CD4-positive, alpha-beta T cell treated with Interleukin-15 for 1 hour (primary cell): ENCODE measurements at regions not wholly inside any gene's neighbourhood (a gene's known extent, or its start where the extent isn't known, plus 50 kb on each side); places are given as distances from the start of the nearest gene placed in this dataset.
"Not testable (repeated sequence)": the region's sequence is repeated elsewhere in the genome, so short reads cannot be mapped to it uniquely, and the experiment has no call there.

Experiments
- DNase-seq: peaks from one replicate; pipeline ENCODE4 v3.0.0-alpha.2; 2020

DNA sequence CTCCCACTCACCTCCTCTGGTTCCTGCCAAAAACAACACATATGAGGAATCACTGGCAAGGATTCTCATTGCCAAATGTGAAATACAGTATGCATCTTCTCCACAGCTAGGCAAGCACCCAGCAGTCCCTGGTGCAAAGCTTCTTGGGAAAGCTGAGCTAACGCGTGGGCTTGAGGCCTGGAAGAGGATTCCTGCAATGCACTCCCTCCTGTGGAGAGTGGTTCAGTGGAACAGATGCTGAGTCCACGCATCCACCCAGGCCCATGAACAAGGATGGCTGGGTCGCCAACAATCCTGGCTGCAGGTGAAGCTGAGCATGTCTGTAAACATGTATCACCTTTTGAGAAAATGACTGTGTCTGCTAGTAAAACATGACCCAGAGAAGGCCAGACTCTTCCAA is 113.2 kb upstream of the CHST15 start:
- no peak for DNase-seq

DNA sequence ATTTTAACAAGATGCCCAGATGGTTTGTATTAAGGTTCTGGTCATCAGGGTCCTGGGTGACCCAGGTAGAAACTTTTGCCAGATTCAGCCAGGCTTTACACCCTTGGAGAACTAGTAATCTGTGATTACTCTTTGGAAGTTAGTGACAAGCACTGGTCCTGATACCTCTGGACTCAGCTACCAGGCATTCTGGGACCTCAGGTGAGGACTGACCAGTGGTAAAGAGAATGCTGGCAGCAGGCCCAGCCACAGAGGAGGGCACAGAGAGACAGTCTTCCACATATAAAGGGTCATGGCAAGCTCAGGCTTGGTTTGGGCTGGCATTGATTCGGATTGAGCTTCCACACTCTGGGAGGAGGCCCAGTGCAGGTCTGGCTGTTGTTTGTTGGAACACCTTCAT is 112.0 kb upstream of the CHST15 start:
- no peak for DNase-seq

DNA sequence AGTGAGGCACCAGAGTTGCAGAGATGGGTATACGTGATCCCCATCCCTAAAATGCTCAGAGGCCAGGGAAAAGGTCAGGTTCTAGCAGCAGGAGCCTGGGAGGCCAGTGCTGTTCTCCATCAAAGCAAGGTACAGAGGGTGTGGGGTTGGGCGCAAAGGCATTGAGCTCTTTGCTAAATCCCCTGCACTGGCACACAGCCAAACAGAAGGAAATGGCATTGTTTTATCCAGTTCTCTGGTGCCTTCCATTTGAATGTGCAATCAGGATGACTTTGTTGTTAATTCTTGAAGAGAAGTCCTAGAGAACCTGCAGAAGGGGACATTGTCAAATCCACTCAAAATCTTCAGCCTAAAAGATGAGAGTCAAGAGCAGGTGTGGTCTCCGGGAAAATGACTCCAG is 111.3 kb upstream of the CHST15 start:
- no peak for DNase-seq

DNA sequence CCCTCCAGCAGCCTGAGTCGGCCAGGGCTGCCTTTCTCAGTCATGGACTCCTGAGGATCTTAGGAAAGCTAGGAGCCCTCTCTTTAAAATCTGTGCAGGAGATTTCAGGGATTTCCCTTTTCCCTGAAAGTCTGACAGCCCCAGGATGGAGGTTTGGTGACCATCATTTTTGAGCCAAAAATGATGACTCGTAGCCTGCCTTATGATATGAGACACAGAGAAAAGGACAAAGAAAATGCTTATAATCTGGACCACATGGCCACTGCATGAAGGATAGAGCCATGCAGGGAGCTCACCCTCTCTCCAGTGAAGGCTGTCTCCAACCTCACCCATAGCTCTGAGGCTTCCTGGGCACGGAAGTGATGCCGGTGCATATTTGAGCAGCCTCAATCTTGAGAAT is 106.6 kb upstream of the CHST15 start:
- no peak for DNase-seq

DNA sequence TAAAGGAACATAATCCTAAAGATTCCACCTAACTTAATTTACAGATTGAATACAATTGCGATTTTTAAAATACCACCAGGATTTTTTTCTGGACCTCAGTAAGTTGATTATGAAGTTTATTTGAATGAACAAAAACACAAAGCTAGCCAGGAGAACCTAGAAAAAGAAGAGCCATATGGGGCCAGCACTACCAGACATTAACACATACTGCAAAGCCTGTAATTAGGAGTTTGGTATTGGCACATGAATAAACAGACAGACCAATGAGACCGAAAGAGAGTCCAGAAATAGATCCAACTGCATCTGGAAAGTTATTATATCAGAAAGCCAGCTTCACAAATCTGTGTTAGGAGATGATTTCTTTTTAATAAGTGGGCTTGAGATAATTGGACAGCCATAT is 105.5 kb upstream of the CHST15 start:
- no peak for DNase-seq

DNA sequence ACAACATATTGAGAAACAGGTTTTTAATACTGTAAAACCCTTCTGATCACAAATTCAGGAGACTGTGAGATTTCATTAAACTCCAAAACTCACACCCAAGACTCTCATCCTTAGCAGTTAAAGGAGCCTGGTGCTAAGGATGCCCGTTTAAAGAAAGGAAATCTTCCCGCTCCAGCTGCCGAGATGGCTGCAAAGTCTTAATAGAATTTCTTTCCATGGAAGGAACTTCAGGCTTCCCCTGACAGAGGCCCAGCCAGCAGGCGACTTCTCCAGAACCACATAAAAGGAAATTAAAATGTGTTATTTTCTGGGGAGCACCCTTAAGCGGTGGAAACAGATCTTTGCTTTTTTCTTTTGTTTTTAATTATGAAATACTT is 104.7 kb upstream of the CHST15 start:
- DNase-seq, result no peak

DNA sequence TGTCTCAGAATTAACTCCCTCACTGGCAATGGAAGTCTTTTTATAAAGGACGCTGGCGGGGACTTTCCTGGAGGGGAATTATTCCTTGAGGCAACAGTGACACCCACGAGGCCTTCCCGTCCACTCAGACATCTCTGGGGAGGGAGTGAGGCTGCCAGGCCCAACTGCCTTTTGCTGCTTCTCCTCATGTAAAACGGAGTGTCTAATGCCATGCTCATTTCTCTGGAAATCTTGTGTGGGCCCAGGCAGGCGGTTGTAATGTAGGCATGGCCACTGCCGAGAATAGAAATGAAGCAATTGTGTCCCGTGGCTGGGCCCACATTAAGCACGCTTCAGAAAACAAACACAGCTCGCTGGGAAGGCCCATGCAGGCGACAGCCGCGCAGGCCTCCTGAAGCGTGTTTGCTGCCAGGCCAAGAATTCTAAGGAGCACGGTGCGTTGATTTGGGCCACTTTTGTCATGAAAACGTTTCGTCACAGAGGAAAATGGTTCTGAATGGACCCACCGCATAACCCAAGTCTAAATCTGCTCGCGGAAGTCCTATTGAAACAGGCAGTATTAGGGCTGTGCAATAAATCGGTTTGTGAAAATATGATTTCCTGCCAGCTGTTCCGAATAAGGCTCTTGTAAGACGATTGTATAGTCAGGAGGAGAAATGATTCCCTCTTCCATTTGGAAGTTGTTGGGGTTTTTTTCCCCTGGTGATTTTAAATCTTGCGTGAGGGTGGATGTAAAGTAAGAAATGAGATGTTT is 104.2 kb upstream of the CHST15 start:
- DNase-seq, result no peak

DNA sequence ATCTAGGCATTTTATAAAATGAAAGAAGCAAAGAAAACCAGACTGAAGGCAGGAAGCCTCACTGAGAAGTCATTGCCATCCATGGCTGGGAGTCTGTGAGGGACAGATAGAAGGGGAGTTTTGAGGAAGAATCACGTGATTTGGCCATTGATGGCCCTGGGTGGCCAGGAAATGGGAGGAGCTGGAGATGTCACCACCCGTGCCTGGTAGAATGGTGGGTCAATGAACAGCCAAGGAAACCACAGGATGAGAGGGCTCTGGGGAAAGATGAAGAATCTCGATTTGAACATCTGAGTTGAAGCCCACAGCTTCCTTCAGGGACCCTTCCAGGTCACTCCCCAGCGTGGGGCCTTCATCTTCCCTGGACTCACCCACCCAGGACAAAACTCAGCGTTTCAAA is 103.3 kb upstream of the CHST15 start:
- DNase-seq, result no peak

DNA sequence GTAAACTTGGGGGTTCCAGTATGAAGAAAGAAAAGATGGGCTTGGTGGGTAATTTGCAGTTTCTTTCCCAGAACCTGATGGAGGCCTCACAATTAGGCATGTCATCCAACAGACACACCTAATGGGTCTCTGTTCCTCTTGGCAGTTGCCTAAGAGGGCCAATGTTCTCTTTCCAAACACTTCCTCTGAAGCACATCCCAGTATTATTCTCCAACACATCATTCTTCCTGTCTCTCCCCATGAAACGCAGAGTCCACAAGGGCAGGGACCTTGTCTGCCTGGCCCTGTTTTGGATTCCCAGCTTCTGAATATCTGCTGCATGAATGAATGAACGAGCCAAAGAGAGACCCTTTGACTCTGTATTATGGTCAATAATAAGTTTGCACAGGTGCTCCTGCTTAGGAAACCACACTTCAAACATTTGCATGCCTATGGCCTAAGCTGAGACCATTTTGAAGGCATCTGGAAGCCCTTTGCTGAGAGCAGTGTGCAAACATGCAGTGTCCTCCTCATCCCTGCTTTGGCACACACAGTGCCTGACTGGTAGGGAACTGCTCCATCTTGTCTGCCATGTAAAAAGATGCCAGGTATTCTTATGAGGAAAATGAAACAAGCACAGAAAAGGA is 100.9 kb upstream of the CHST15 start:
- no peak for DNase-seq

DNA sequence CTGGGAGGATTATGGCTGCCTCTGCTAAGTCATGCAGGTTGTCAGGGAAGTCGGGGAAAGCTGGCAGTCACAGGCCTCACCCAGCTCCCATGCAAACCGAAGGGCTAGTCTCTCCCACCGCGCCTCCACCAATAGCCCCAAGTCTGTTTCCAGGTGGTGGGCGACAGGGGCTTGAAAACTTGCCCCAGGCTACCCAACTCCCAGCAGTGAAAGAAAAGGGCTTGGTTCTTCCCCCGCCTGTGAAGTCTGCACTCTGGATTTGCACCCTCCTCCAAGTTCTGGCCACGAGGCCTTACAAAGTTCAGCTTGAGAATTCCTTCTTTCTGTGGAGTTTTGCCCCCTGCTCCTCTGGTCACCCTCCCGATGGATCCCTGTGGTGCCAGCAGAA is 99.9 kb upstream of the CHST15 start:
- no peak for DNase-seq

DNA sequence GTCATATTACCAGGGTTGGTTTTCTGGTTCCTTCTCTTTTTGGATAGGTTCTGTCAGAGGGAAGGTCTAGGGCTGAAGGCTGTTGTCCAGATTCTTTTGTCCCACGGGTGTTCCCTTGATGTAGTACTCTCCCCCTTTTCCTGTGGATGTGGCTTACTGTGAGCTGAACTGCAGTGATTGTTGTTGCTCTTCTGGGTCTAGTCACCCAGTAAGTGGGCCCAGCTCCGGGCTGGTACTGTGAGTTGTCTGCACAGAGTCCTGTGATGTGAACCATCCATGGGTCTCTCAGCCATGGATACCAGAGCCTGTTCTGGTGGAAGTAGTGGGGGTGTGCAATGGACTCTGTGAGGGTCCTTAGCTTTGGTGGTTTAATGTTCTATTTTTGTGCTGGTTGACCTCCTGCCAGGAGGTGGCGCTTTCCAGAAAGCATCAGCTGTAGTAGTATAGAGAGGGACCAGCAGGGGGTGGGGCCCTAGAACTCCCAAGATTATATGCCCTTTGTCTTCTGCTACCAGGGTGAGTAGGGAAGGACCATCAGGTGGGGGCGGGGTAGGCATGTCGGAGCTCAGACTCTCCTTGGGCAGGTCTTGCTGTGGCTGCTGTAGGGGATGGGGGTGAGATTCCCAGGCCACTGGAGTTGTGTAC is 99.4 kb upstream of the CHST15 start:
- DNase-seq, result not testable (repeated sequence)

DNA sequence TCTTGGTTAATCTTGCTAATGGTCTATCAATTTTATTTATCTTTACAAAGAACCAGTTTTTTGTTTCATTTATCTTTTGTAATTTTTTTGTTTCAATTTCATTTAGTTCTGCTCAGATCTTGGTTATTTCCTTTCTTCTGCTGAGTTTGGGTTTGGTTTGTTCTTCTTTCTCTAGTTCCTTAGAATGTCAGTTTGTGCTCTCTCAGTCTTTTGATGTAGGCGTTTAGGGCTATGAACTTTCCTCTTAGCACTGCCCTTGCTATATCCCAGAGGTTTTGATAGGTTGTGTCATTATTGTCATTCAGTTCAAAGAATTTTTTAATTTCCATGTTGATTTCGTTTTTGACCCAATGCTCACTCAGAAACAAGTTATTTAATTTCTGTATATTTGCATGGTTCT is 97.1 kb upstream of the CHST15 start:
- not testable (repeated sequence) for DNase-seq

DNA sequence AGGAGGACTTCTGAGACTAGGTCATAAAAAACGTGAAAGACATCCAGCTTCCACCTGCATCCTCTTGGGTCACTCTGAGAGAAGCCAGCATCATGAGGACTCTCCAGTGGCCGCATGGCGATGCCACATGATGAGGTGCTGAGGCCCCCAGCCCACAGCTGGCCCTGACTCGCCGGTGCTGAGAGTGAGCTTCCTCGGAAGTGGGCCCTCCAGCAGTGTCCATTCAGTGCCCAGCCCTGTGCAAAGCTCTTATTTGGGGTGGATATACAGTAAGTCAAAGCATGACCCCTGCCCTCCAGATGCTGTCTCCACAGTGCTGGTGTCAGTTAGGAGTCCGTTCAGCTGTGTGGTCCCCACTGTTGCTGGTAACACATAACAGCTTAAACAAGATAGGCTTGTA is 93.6 kb upstream of the CHST15 start:
- DNase-seq, result no peak

DNA sequence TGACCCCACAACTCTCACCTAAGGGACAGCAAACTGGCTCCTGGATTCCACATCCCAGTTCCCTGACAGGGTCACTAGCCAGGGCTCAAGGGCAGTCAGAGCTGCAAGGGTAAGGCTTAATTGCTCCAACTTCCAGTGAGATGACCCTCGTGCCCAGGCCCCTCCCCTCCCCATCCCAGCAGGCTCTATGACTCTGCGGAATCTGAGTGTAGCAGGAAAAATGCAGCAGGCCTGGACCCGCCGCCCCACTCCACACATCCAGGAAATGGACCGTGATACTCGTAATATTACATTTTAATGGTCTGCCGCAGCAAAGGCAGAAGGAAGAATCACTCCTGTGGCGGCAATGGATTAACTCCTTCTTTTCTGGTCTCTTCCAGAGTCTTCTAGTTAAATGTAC is 91.7 kb upstream of the CHST15 start:
- DNase-seq, result no peak

DNA sequence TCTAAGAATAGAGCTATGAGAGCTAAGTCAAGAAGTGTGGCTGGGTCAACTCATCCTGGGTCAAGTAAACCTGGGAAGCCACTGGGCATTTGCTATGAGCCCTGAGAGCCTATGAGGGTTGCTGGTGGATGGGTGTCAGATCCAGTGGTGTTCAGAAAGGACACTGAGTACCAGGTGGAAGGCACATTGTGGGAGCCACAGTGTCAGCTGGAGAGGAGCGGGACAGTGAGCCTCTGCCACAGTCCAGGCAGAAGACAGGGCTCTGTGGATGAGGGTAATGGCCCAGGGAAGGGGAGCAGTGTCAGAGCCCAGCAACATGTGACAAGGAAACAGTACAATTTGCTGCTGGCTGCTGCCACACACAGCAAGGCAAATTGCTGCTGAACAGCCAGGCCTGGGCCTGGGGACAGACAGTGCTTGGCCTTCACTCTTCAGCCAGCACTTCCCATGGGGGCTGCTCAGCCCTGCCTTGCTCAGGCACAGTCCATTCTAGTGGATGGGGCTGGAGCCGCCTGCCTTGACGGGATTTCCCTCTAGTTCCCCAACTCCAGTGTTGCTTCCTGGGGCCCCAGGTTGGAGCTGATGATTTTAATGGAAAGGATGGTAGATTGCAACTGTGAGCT is 90.9 kb upstream of the CHST15 start:
- DNase-seq, result no peak

DNA sequence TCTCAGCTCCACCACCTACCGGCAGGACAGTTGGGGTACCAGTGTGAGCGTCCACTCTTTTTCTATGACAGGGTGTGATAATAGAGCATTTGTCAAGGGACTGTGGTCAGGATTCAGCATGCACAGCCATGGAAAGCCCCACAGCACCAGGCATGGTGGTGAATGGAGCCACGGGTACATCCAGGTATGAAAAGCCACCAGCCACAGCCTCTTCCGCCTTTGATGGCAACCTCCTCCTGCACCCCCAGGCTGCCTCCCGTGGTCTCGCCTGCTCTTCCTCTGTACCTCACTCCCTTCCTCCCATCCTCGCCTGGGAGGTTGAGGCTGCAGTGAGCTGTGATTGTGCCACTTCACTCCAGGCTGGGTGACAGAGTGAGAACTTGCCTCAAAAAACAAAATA is 90.2 kb upstream of the CHST15 start:
- no peak for DNase-seq

DNA sequence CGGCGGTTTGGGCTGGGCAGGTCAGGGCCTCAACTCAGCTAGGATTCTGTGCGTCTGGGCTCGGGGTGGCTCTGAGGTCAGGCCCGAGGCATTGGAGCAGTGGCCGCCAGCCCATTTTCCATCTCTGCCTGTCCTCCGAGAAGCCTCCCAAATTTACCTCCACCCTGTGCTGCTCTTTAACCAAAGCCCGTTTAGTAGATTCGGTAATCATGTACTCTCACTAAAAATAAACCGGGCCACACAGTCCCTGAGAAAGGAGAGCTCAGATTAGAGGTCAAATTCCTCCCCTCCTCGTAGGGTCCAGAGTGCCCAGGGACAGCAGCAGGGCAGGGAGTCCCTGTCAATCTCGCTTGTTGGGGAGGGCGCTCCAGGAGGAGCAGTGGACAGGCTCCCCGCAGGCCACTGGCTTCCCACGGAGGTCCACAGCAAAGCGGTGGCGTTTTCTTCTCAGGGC is 88.7 kb upstream of the CHST15 start:
- no peak for DNase-seq

DNA sequence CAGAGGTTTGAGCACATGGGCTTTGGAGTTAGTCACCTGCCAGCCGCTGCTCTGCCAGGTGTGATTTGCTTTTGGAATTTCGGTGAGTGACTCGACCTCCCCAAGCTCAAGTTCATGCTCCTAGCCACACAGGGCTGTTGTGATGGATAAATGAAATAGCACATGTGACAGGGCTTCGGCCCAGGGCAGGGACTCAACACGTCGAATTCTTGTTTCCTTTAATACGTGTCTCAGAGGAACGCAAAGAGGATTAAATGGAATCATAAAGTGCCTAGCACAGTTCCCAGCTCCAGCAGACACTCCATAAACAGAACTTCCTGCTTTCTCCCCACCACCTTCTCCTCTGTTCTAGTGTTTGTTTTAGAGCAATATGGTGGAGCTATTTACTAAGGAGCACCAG is 88.3 kb upstream of the CHST15 start:
- no peak for DNase-seq

DNA sequence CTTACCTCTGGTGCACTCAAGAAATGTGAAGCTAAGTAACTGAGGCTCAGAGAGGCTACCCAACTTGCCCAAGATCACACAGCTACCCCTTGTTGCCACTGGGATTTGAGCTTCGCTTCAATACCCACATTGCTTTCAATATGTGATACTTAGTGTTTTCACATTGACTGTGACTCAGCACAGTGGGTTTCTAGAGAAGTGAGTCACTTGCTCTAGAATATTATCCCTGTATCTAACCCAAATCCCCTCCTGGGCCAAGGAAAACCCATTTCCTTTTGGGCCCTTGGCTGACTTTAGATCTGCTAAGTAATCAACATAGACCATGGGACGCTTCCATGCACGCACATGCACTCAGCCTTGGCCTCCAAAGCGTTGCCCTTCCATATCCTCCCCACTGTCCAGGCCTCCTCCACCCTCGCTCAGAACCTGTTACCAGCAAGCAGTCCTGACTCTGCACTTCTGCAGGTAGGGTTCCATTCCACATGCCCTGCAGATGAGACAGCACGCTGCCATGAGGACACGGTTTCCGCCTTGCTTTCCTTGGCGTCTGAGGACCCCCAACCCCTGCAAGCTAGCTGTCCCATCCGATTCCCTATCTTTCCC is 87.7 kb upstream of the CHST15 start:
- no peak for DNase-seq

DNA sequence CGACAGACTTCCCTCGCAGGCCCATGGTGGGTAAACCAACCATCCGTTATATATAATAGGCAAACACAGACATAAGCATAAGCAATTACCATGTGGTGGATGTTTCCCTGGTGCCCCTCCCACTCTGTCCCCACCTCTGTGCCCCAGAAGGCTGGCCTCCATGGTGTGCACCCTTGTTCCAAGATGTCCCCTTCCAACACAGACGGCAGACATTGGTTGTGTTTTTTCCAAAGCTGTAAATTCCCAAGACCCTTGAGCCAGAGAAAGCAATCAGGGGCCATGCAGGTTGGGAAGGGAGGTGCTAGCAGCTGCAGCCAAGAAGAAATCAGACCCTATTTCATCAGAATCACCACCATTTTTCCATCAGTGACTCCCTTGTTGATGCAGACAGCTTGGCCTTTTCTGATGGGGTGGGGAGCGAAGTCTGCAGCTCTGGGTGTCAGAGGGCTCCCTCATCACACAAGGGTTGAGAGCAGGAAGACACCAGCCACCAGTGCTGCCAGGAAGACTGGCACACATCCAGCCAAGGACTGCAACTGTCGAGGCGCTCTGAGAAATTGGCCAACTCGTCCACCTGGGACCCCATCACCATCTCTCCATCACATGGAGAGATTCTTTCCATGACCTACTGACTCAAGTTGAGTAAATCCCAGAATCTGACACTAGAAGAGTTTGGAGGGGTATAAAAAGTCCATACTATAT is 86.8 kb upstream of the CHST15 start:
- DNase-seq, result no peak

DNA sequence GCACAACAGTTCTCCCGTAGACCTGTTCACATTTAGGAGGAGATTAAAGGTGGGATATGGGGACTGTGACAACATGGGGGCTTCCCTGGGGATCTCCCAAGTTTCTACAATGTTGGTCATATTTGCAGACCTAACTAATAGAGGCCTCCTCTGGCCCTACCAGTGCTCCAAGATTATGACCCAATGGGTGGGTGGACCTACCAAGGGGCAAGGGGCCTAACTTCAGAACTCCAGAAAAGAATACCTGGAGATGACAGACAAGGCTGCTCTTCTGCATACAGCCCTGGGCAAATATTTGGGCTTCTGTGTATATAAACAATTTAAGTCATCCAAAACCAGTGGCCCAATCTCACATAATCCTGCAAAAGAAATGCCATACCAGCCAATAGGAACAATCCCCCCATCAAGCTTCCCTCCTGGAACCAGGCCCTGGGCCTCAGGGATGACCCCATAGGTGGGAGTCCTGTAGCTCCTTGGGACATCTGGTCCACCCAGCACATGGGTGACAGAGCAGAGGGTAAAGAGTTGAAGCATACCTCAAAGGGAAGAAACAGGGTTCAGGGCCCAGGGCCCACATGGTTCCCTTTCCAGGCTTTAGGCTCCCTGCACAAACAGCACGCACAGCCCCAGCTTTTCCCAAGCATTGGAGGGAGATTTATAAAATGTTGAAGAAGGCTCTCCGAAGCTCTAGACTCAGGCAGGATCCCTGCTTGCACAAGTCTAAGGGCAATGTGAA is 86.1 kb upstream of the CHST15 start:
- DNase-seq, result no peak

DNA sequence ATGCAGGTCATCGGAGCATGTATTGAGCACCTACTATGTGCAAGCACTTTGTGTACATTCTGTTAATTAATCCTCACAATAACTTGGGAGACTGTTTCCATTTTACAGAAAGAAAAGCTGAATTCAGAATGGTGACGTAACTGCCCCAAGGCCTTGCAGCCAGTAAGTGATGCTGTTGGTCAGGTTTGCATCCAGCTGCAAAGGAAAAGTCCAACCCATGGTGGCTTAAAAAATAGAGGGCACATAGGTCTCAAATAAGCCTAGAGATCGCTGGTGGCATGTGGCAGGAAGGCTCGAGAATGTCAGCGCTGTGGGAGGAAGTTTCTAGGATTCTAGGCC is 83.8 kb upstream of the CHST15 start:
- no peak for DNase-seq
